ENCODE measurements at regions not wholly inside any gene's neighbourhood (a gene's known extent, or its start where the extent isn't known, plus 50 kb on each side); places are given as distances from the start of the nearest gene placed in this dataset.

GRCh38 chr11:70833554-70833953 is 418.8 kb downstream of the SHANK2 start:
- Mint-ChIP-seq H3K4me3 (no peak overlapping the region), H3K36me3 (no peaks in the 10 kb centered on the region), H3K4me1 (no peaks in the 10 kb centered on the region), H3K27ac (no peak overlapping the region), H3K9me3 (peaks cover 4% of the 10 kb centered on the region), H3K27me3 (no peaks in the 10 kb centered on the region)
- POLR2A ChIA-PET, result no interaction called here
- ATAC-seq (ENCODE audit: low read depth) (no peak), DNase-seq (no peak)

- Mint-ChIP-seq H3K36me3 (no peaks in the 10 kb centered on the region), H3K4me1 (no peaks in the 10 kb centered on the region), H3K27ac (no peak overlapping the region), H3K9me3 (peaks cover 4% of the 10 kb centered on the region), H3K4me3 (no peak overlapping the region), H3K27me3 (no peaks in the 10 kb centered on the region)
- ATAC-seq (ENCODE audit: low read depth) (no peak), DNase-seq (no peak)
- POLR2A ChIA-PET, result no interaction called here
Observed at GRCh38 chr11:70834277-70834940, 418.0 kb downstream of the SHANK2 start.

GRCh38 chr11:70834984-70835560 is 417.3 kb downstream of the SHANK2 start:
- Mint-ChIP-seq H3K27me3 (no peaks in the 10 kb centered on the region), H3K4me1 (no peaks in the 10 kb centered on the region), H3K9me3 (peaks cover 4% of the 10 kb centered on the region), H3K4me3 (no peak overlapping the region), H3K36me3 (no peaks in the 10 kb centered on the region), H3K27ac (no peak overlapping the region)
- DNase-seq (no peak), ATAC-seq (ENCODE audit: low read depth) (no peak)
- POLR2A ChIA-PET, result no interaction called here

- ATAC-seq (ENCODE audit: low read depth) (no peak), DNase-seq (no peak)
- POLR2A ChIA-PET, result no interaction called here
- Mint-ChIP-seq H3K36me3 (no peaks in the 10 kb centered on the region), H3K27ac (no peak overlapping the region), H3K9me3 (peaks cover 4% of the 10 kb centered on the region), H3K4me1 (no peaks in the 10 kb centered on the region), H3K4me3 (no peak overlapping the region), H3K27me3 (no peaks in the 10 kb centered on the region)
Observed at GRCh38 chr11:70836071-70836470, 416.3 kb downstream of the SHANK2 start.

GRCh38 chr11:70838198-70838597 is 414.2 kb downstream of the SHANK2 start:
- POLR2A ChIA-PET, result no interaction called here
- ATAC-seq (ENCODE audit: low read depth) (no peak), DNase-seq (no peak)
- Mint-ChIP-seq H3K27ac (no peak overlapping the region), H3K4me3 (no peak overlapping the region), H3K9me3 (peaks cover 4% of the 10 kb centered on the region), H3K4me1 (no peaks in the 10 kb centered on the region), H3K36me3 (no peaks in the 10 kb centered on the region), H3K27me3 (no peaks in the 10 kb centered on the region)

- Mint-ChIP-seq H3K4me3 (no peak overlapping the region), H3K27me3 (no peaks in the 10 kb centered on the region), H3K27ac (no peak overlapping the region), H3K4me1 (no peaks in the 10 kb centered on the region), H3K36me3 (no peaks in the 10 kb centered on the region), H3K9me3 (peaks cover 4% of the 10 kb centered on the region)
- POLR2A ChIA-PET, result no interaction called here
- no peak for DNase-seq
- no peak for ATAC-seq (ENCODE audit: low read depth)
Observed at GRCh38 chr11:70839851-70840250, 412.5 kb downstream of the SHANK2 start.

GRCh38 chr11:70841264-70841663 is 411.1 kb downstream of the SHANK2 start:
- no peak overlapping the region for H3K27ac Mint-ChIP-seq
- POLR2A ChIA-PET, result no interaction called here
- DNase-seq (no peak), ATAC-seq (ENCODE audit: low read depth) (no peak)
- no peaks in the 10 kb centered on the region for H3K36me3 Mint-ChIP-seq
- H3K27me3 Mint-ChIP-seq, result no peaks in the 10 kb centered on the region
- no peaks in the 10 kb centered on the region for H3K4me1 Mint-ChIP-seq
- peaks cover 4% of the 10 kb centered on the region for H3K9me3 Mint-ChIP-seq
- no peak overlapping the region for H3K4me3 Mint-ChIP-seq

- H3K27me3 Mint-ChIP-seq, result no peaks in the 10 kb centered on the region
- no peak for DNase-seq
- POLR2A ChIA-PET, result no interaction called here
- no peak overlapping the region for H3K4me3 Mint-ChIP-seq
- H3K9me3 Mint-ChIP-seq, result peaks cover 4% of the 10 kb centered on the region
- H3K27ac Mint-ChIP-seq, result no peak overlapping the region
- no peak for ATAC-seq (ENCODE audit: low read depth)
- no peaks in the 10 kb centered on the region for H3K36me3 Mint-ChIP-seq
- no peaks in the 10 kb centered on the region for H3K4me1 Mint-ChIP-seq
Observed at GRCh38 chr11:70842256-70842655, 410.1 kb downstream of the SHANK2 start.

GRCh38 chr11:70842701-70843100 is 409.7 kb downstream of the SHANK2 start:
- no peaks in the 10 kb centered on the region for H3K36me3 Mint-ChIP-seq
- no peak for ATAC-seq (ENCODE audit: low read depth)

GRCh38 chr11:70843906-70844305 is 408.5 kb downstream of the SHANK2 start:
- POLR2A ChIA-PET, result no interaction called here

More at GRCh38 chr11:70842701-70843100, 409.7 kb downstream of the SHANK2 start:
- no peaks in the 10 kb centered on the region for H3K4me1 Mint-ChIP-seq
- H3K4me3 Mint-ChIP-seq, result no peak overlapping the region
- DNase-seq, result no peak
- H3K27me3 Mint-ChIP-seq, result no peaks in the 10 kb centered on the region
- POLR2A ChIA-PET, result no interaction called here
- no peak overlapping the region for H3K27ac Mint-ChIP-seq
- peaks cover 3% of the 10 kb centered on the region for H3K9me3 Mint-ChIP-seq

GRCh38 chr11:70844387-70844786 is 408.0 kb downstream of the SHANK2 start:
- H3K4me3 Mint-ChIP-seq, result no peak overlapping the region
- H3K9me3 Mint-ChIP-seq, result no peaks in the 10 kb centered on the region
- no peak for ATAC-seq (ENCODE audit: low read depth)
- no peaks in the 10 kb centered on the region for H3K36me3 Mint-ChIP-seq
- no peak for DNase-seq
- H3K4me1 Mint-ChIP-seq, result no peaks in the 10 kb centered on the region
- H3K27ac Mint-ChIP-seq, result no peak overlapping the region
- no peaks in the 10 kb centered on the region for H3K27me3 Mint-ChIP-seq
- POLR2A ChIA-PET, result no interaction called here

More at GRCh38 chr11:70843906-70844305, 408.5 kb downstream of the SHANK2 start:
- H3K4me3 Mint-ChIP-seq, result no peak overlapping the region
- no peaks in the 10 kb centered on the region for H3K36me3 Mint-ChIP-seq
- no peak overlapping the region for H3K27ac Mint-ChIP-seq
- no peaks in the 10 kb centered on the region for H3K4me1 Mint-ChIP-seq
- no peaks in the 10 kb centered on the region for H3K9me3 Mint-ChIP-seq
- no peak for ATAC-seq (ENCODE audit: low read depth)
- no peak for DNase-seq
- no peaks in the 10 kb centered on the region for H3K27me3 Mint-ChIP-seq

- Mint-ChIP-seq H3K27ac (no peak overlapping the region), H3K36me3 (no peaks in the 10 kb centered on the region), H3K4me1 (no peaks in the 10 kb centered on the region), H3K27me3 (no peaks in the 10 kb centered on the region), H3K9me3 (no peaks in the 10 kb centered on the region), H3K4me3 (no peak overlapping the region)
- POLR2A ChIA-PET, result no interaction called here
- no peak for ATAC-seq (ENCODE audit: low read depth)
- no peak for DNase-seq
Observed at GRCh38 chr11:70845591-70846041, 406.8 kb downstream of the SHANK2 start.

GRCh38 chr11:70846781-70847655 is 405.4 kb downstream of the SHANK2 start:
- Mint-ChIP-seq H3K27ac (no peak overlapping the region), H3K9me3 (no peaks in the 10 kb centered on the region), H3K4me1 (no peaks in the 10 kb centered on the region), H3K4me3 (no peak overlapping the region), H3K36me3 (no peaks in the 10 kb centered on the region), H3K27me3 (no peaks in the 10 kb centered on the region)
- no peak for DNase-seq
- no peak for ATAC-seq (ENCODE audit: low read depth)
- POLR2A ChIA-PET, result no interaction called here

GRCh38 chr11:70848243-70848750 is 404.1 kb downstream of the SHANK2 start:
- Mint-ChIP-seq H3K36me3 (no peaks in the 10 kb centered on the region), H3K9me3 (no peaks in the 10 kb centered on the region), H3K4me3 (no peak overlapping the region), H3K27ac (no peak overlapping the region), H3K4me1 (no peaks in the 10 kb centered on the region), H3K27me3 (no peaks in the 10 kb centered on the region)
- DNase-seq (no peak), ATAC-seq (ENCODE audit: low read depth) (no peak)
- POLR2A ChIA-PET, result no interaction called here

Data from activated naive CD8-positive, alpha-beta T cell treated with anti-CD3 and anti-CD28 coated beads, Interleukin-2, amount 10 ng/mL, durations not matched to agents 7 days and 5 days (primary cell).